ENCODE measurements at regions not wholly inside any gene's neighbourhood (a gene's known extent, or its start where the extent isn't known, plus 50 kb on each side); places are given as distances from the start of the nearest gene placed in this dataset.

- POLR2A ChIA-PET, result no interaction called here
- TF ChIP-seq CTCF (IDR thresholded peaks at IDR 0.05; ENCODE audit: control extremely low read depth, extremely low read depth, low read depth, missing control alignments), result no peak
- no peak for DNase-seq (ENCODE audit: extremely low spot score)
- CTCF ChIA-PET, result interaction anchor here (1.2 to 1.5 kb wide), 2 partner anchors 12 to 23 kb away, joined by 3 read pairs; no protein-coding TSS in a partner anchor
These were observed 276.0 kb downstream of the FOXG1 start for GRCh38 chr14:29042551-29042950.

GRCh38 chr14:29043737-29044136, 277.1 kb downstream of the FOXG1 start:
- CTCF ChIA-PET, result no interaction called here
- TF ChIP-seq CTCF (IDR thresholded peaks at IDR 0.05; ENCODE audit: control extremely low read depth, extremely low read depth, low read depth, missing control alignments), result no peak

GRCh38 chr14:29045237-29045636, 278.6 kb downstream of the FOXG1 start:
- POLR2A ChIA-PET, result no interaction called here
- DNase-seq (ENCODE audit: extremely low spot score), result no peak
- no peak for TF ChIP-seq CTCF (IDR thresholded peaks at IDR 0.05; ENCODE audit: control extremely low read depth, extremely low read depth, low read depth, missing control alignments)
- CTCF ChIA-PET, result no interaction called here

More at GRCh38 chr14:29043737-29044136, 277.1 kb downstream of the FOXG1 start:
- no peak for DNase-seq (ENCODE audit: extremely low spot score)
- POLR2A ChIA-PET, result no interaction called here

GRCh38 chr14:29054119-29054518, 287.5 kb downstream of the FOXG1 start:
- POLR2A ChIA-PET, result no interaction called here
- TF ChIP-seq CTCF (IDR thresholded peaks at IDR 0.05; ENCODE audit: control extremely low read depth, extremely low read depth, low read depth, missing control alignments), result no peak
- CTCF ChIA-PET, result interaction anchor here (0.8 kb wide), 1 partner anchor 11 kb away, joined by 3 read pairs; no protein-coding TSS in a partner anchor
- DNase-seq (ENCODE audit: extremely low spot score), result no peak

GRCh38 chr14:29056041-29056566, 289.5 kb downstream of the FOXG1 start:
- no peak for TF ChIP-seq CTCF (IDR thresholded peaks at IDR 0.05; ENCODE audit: control extremely low read depth, extremely low read depth, low read depth, missing control alignments)
- ChIA-PET POLR2A (no interaction called here), CTCF (no interaction called here)
- no peak for DNase-seq (ENCODE audit: extremely low spot score)

- ChIA-PET CTCF (no interaction called here), POLR2A (no interaction called here)
- TF ChIP-seq CTCF (IDR thresholded peaks at IDR 0.05; ENCODE audit: control extremely low read depth, extremely low read depth, low read depth, missing control alignments), result no peak
- no peak for DNase-seq (ENCODE audit: extremely low spot score)
These were observed 295.1 kb downstream of the FOXG1 start for GRCh38 chr14:29061702-29062101.

- TF ChIP-seq CTCF (IDR thresholded peaks at IDR 0.05; ENCODE audit: control extremely low read depth, extremely low read depth, low read depth, missing control alignments), result no peak
- DNase-seq (ENCODE audit: extremely low spot score), result no peak
- ChIA-PET POLR2A (no interaction called here), CTCF (no interaction called here)
These were observed 295.9 kb downstream of the FOXG1 start for GRCh38 chr14:29062466-29062865.

Data from GM10248 (cell line).